Adrenal gland (tissue), 9 donors: ENCODE measurements at regions not wholly inside any gene's neighbourhood (a gene's known extent, or its start where the extent isn't known, plus 50 kb on each side); places are given as distances from the start of the nearest gene placed in this dataset.
"Not testable (repeated sequence)": the region's sequence is repeated elsewhere in the genome, so short reads cannot be mapped to it uniquely, and the experiment has no call there.

ENCODE experiments used
- DNase-seq, 7 donors: peaks; one replicate each; pipeline ENCODE4 v3.0.0-alpha.2; 2019 to 2020
- H3K27ac ChIP-seq, 5 donors: fragments of 200-600 bp; sonication (generic) in 4 of 5; 1 replicate in 3 of 5; 2 replicates in 2 of 5; pipeline versions ENCODE4 v1.5.1 to v1.8.0; 2016 to 2020; ENCODE audit warnings: mild to moderate bottlenecking in 1 of 5
- H3K27me3 ChIP-seq: fragments of 200-600 bp; 2 replicates; pipeline ENCODE4 v1.8.0; 2021
- H3K36me3 ChIP-seq, 2 donors: fragments of 200-600 bp; replicated peaks in 1 of 2; 1 replicate in 1 of 2; 2 replicates in 1 of 2; pipeline versions ENCODE4 v1.5.1 to v1.8.0; 2018 to 2022
- H3K4me1 ChIP-seq, 2 donors: fragments of 200-600 bp; replicated peaks in 1 of 2; 1 replicate in 1 of 2; 2 replicates in 1 of 2; pipeline versions ENCODE4 v1.5.1 to v1.8.0; 2018 to 2021
- H3K4me3 ChIP-seq, 4 donors: fragments of 200-600 bp; sonication (generic) in 3 of 4; one replicate each; pipeline ENCODE4 v1.5.1; 2016 to 2018
- H3K9me3 ChIP-seq, 3 donors: fragments of 200-600 bp; sonication (generic) in 1 of 3; replicated peaks in 1 of 3; 1 replicate in 2 of 3; 2 replicates in 1 of 3; pipeline versions ENCODE4 v1.5.1 to v1.8.0; 2016 to 2021
- POLR2A ChIP-seq, 2 donors: fragments of 450-650 bp; IDR thresholded peaks; one replicate each; pipeline ENCODE4 v1.6.1; 2017; ENCODE audit warnings: antibody characterized with exemption in 2 of 2, mild to moderate bottlenecking in 2 of 2, moderate library complexity in 1 of 2
- WGBS, 4 donors: extraction: QIAGEN DNeasy Blood & Tissue Kit in 2 of 4; methylation state at CpG; one replicate each; pipeline versions ENCODE4 v1.1.5 to v1.1.7; 2013 to 2017; 5-methylcytosine and 5-hydroxymethylcytosine counted together
- intact Hi-C, 2 donors: fragments of 100-400 bp; cut with DNase I; formaldehyde crosslinking; loops; one replicate each; pipeline versions ENCODE4 v1.14.1 to v1.15.0; 2022 to 2023
- TF ChIP-seq, protein P1 (sequence below), 6 experiments: fragments of 450-650 bp in 4 of 6; fragments of 200-600 bp in 2 of 6; sonication (generic) in 1 of 6; IDR thresholded peaks; 1 replicate in 5 of 6; 2 replicates in 1 of 6; pipeline versions ENCODE4 v1.5.1 to v1.8.0; 2016 to 2021; ENCODE audit warnings: antibody characterized with exemption in 6 of 6, mild to moderate bottlenecking in 2 of 6, moderate library complexity in 1 of 6
- donor health status: healthy with polysubstance abuse.
- donor health status: Bipolar disorder and iron deficiency.
- donor health status: DM: yes; HTN: yes; CAD: no.
- donor health status: DM: no; HTN: no; CAD: no.
- donor health status: DM: no; HTN: no; CAD: no.

- no peak overlapping the region for H3K27ac ChIP-seq
- no peaks in the 10 kb centered on the region for H3K36me3 ChIP-seq
- no peak for DNase-seq
- H3K4me3 ChIP-seq, result no peak overlapping the region
- WGBS, 4 donors, result 77 to 90% (median 85%) methylated on average over 2 of the region's 2 CpGs
- H3K9me3 ChIP-seq, result no peaks in the 10 kb centered on the region
- H3K27me3 ChIP-seq, result no peaks in the 10 kb centered on the region
- no peak for TF ChIP-seq POLR2A (IDR thresholded peaks at IDR 0.05)
- TF ChIP-seq, protein P1, sequence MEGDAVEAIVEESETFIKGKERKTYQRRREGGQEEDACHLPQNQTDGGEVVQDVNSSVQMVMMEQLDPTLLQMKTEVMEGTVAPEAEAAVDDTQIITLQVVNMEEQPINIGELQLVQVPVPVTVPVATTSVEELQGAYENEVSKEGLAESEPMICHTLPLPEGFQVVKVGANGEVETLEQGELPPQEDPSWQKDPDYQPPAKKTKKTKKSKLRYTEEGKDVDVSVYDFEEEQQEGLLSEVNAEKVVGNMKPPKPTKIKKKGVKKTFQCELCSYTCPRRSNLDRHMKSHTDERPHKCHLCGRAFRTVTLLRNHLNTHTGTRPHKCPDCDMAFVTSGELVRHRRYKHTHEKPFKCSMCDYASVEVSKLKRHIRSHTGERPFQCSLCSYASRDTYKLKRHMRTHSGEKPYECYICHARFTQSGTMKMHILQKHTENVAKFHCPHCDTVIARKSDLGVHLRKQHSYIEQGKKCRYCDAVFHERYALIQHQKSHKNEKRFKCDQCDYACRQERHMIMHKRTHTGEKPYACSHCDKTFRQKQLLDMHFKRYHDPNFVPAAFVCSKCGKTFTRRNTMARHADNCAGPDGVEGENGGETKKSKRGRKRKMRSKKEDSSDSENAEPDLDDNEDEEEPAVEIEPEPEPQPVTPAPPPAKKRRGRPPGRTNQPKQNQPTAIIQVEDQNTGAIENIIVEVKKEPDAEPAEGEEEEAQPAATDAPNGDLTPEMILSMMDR (IDR thresholded peaks at IDR 0.05), result no peak
- intact Hi-C loops, result no loop called here
- no peaks in the 10 kb centered on the region for H3K4me1 ChIP-seq
Measured at GRCh38 chr17:52636443-52636842, 477.9 kb upstream of the CA10 start.

DNA sequence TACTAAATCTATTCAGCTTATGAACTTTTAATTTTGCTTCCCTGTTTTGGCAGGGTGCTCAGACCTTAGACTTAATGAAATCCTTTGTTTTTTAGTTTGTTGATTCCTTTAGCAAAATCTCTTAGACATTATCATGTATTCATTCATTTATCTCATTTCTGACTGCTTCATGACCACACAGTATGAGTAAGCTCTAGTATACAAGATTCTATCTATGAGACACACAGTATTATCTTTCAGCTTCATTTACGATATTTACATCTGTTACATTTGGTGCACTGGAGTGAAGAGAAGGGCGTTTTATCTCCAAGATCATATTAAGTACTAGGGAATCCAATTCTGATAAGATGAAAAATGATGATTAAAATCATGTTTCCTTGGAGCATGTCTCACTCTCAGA lies 448.1 kb upstream of the CA10 start:
- no peaks in the 10 kb centered on the region for H3K36me3 ChIP-seq
- H3K27me3 ChIP-seq, result no peaks in the 10 kb centered on the region
- no peak for DNase-seq
- intact Hi-C loops, result no loop called here
- no peak overlapping the region for H3K4me3 ChIP-seq
- 65 to 76% (median 71%) methylated on average over 2 of the region's 2 CpGs for WGBS, 4 donors
- H3K9me3 ChIP-seq, result no peaks in the 10 kb centered on the region
- TF ChIP-seq POLR2A (IDR thresholded peaks at IDR 0.05), result no peak
- TF ChIP-seq, protein P1 (IDR thresholded peaks at IDR 0.05), result no peak
- H3K4me1 ChIP-seq, result no peaks in the 10 kb centered on the region
- no peak overlapping the region for H3K27ac ChIP-seq

DNA sequence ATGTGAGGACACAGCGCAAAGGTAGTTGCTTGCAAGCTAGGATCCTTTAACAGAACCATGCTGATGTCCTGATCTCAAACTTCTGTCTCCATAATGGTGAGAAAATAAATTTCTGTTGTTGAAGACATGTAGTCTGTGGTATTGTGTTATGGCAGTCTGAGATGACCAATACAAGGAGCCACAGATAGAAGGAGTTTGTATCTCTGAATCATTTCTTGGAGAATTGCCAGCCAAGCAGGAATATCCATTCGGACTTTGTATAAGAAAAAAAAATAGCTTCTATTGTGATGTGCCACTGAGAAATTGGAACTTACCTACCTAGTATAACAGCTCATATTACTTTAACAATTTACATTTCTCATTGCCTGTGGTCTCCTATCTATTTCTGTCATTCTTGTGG lies 447.6 kb upstream of the CA10 start:
- H3K36me3 ChIP-seq, result no peaks in the 10 kb centered on the region
- no peaks in the 10 kb centered on the region for H3K4me1 ChIP-seq
- DNase-seq, result no peak
- no peaks in the 10 kb centered on the region for H3K27me3 ChIP-seq
- no peak overlapping the region for H3K27ac ChIP-seq
- no peaks in the 10 kb centered on the region for H3K9me3 ChIP-seq
- intact Hi-C loops, result no loop called here
- no peak overlapping the region for H3K4me3 ChIP-seq
- TF ChIP-seq, protein P1 (IDR thresholded peaks at IDR 0.05), result no peak
- TF ChIP-seq POLR2A (IDR thresholded peaks at IDR 0.05), result no peak
- 46 to 48% (median 47%) methylated on average over 2 of the region's 2 CpGs for WGBS, 4 donors

- H3K36me3 ChIP-seq, result no peaks in the 10 kb centered on the region
- H3K27ac ChIP-seq, result no peak overlapping the region
- 42 to 65% (median 44%) methylated on average over 2 of the region's 2 CpGs for WGBS, 4 donors
- intact Hi-C loops, result no loop called here
- H3K27me3 ChIP-seq, result no peaks in the 10 kb centered on the region
- no peaks in the 10 kb centered on the region for H3K9me3 ChIP-seq
- no peaks in the 10 kb centered on the region for H3K4me1 ChIP-seq
- TF ChIP-seq POLR2A (IDR thresholded peaks at IDR 0.05), result no peak
- TF ChIP-seq, protein P1 (IDR thresholded peaks at IDR 0.05), result no peak
- DNase-seq, result no peak
- no peak overlapping the region for H3K4me3 ChIP-seq
Measured at GRCh38 chr17:52604105-52604504, 445.6 kb upstream of the CA10 start.

DNA sequence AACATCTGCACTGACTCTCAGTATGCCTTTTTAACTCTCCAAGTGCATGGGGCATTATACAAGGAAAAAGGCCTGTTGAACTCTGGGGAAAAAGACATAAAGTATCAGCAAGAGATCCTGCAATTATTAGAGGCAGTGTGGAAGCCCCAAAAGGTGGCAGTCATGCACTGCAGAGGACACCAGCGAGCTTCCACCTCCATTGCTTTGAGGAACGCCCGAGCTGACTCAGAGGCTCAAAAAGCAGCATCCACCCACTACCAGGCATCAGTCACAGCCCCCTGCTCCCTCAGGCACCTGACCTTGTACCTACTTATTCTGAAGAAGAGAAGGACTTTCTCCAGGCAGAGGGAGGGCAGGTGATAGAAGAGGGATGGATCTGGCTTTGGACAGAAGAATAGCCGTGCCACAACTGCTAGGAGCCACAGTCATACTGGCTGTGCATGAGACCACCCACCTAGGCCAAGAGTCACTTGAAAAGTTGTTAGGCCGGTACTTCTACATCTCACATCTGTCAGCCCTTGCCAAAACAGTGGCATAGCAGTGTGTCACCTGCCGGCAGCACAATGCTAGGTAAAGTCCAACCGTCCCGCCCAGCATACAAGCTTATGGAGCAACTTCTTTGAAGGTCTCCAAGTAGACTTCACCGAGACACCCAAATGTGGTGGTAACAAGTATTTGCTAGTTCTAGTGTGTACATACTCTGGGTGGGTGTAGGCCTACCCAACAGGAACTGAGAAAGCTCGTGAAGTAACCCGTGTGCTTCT lies 439.1 kb upstream of the CA10 start:
- WGBS, 4 donors, result 68 to 79% (median 75%) methylated on average over 6 to 11 of the region's 11 CpGs
- H3K4me3 ChIP-seq, H3K27ac ChIP-seq, intact Hi-C loops, H3K36me3 ChIP-seq, H3K4me1 ChIP-seq, H3K27me3 ChIP-seq, H3K9me3 ChIP-seq: not testable (repeated sequence)
- DNase-seq, result peak in 1 of 7 donors; percentile 59
